ENCODE measurements at regions not wholly inside any gene's neighbourhood (a gene's known extent, or its start where the extent isn't known, plus 50 kb on each side); places are given as distances from the start of the nearest gene placed in this dataset.

DNA sequence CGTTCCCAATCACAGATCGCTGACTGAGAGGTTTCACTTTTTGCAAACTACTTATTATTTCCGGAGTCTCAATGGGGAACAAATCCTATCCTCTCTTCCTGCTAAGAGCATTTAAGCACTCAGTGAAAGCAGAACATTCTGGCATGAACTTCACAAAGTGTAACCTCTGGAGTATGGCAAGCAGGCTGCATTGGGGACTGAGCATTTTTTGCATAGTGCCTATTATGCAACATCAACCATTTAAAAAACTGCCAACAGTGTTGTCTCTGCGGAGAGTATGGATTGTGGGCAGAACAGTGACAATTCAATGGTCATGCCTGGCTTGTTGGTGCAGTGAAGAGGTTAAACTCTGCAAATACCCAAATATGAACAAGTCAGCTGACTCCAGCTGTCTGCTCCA lies 484.6 kb downstream of the OLFM4 start:
- no peak overlapping the region for H3K4me3 ChIP-seq (ENCODE audit: low read depth in 1 of 2, low read length in 2 of 2)
- no peak overlapping the region for H3K27ac ChIP-seq (ENCODE audit: low read depth, low read length)
- H3K4me1 ChIP-seq (ENCODE audit: insufficient read depth, low read length): no peaks in the 10 kb centered on the region
- H3K27me3 ChIP-seq (ENCODE audit: control insufficient read depth in 1 of 2, insufficient read depth in 2 of 2, low read length in 2 of 2): no peaks in the 10 kb centered on the region
- no peaks in the 10 kb centered on the region for H3K9me3 ChIP-seq (ENCODE audit: low read length)
- H3K9ac ChIP-seq (ENCODE audit: low read length): no peak overlapping the region
- H3K36me3 ChIP-seq (ENCODE audit: insufficient read depth, low read length): no peaks in the 10 kb centered on the region

DNA sequence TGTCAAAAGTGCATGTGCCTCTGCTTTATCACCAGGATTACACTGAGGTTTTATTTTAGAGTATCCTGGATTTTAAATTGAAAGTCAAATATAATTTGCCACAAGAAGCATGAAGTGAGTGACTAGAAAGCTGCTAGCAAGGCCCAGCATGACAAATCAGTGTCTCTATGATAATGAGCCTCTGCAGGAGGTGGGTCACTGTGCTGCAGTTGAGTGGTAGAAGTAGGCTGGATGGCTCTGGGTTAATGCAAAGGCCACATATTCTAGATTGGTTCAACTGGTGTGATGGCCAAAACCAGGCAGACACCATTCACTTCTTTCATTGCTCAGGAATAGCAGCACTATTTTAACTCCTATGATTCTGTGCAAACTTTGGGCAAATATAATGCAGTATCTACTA lies 491.5 kb downstream of the OLFM4 start:
- no peaks in the 10 kb centered on the region for H3K4me1 ChIP-seq (ENCODE audit: insufficient read depth, low read length)
- no peak overlapping the region for H3K4me3 ChIP-seq (ENCODE audit: low read depth in 1 of 2, low read length in 2 of 2)
- no peaks in the 10 kb centered on the region for H3K9me3 ChIP-seq (ENCODE audit: low read length)
- H3K9ac ChIP-seq (ENCODE audit: low read length): no peak overlapping the region
- H3K27me3 ChIP-seq (ENCODE audit: control insufficient read depth in 1 of 2, insufficient read depth in 2 of 2, low read length in 2 of 2): no peaks in the 10 kb centered on the region
- H3K27ac ChIP-seq (ENCODE audit: low read depth, low read length): no peak overlapping the region
- H3K36me3 ChIP-seq (ENCODE audit: insufficient read depth, low read length): no peaks in the 10 kb centered on the region

DNA sequence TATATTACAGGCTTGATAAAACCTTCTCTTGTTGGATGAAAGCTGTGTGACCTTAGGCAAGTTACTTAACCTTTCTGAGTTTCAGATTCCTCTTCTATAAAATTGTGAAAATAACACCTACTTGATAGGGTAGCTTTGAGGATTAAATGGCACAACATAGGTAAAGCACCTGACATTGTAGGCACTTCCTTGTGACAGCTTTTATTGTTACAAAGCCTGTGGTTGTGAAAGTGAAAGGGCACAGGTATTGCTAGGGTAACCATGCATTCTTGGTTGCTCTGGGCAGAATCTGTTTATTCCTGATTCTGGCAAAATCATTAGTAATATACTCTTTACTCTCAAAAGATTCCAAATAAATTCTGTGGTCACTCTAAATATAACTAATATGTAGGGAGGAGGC lies 493.4 kb downstream of the OLFM4 start:
- H3K27me3 ChIP-seq (ENCODE audit: control insufficient read depth in 1 of 2, insufficient read depth in 2 of 2, low read length in 2 of 2): no peaks in the 10 kb centered on the region
- H3K4me3 ChIP-seq (ENCODE audit: low read depth in 1 of 2, low read length in 2 of 2): no peak overlapping the region
- H3K36me3 ChIP-seq (ENCODE audit: insufficient read depth, low read length): no peaks in the 10 kb centered on the region
- H3K9ac ChIP-seq (ENCODE audit: low read length): no peak overlapping the region
- H3K9me3 ChIP-seq (ENCODE audit: low read length): no peaks in the 10 kb centered on the region
- no peaks in the 10 kb centered on the region for H3K4me1 ChIP-seq (ENCODE audit: insufficient read depth, low read length)
- H3K27ac ChIP-seq (ENCODE audit: low read depth, low read length): no peak overlapping the region

DNA sequence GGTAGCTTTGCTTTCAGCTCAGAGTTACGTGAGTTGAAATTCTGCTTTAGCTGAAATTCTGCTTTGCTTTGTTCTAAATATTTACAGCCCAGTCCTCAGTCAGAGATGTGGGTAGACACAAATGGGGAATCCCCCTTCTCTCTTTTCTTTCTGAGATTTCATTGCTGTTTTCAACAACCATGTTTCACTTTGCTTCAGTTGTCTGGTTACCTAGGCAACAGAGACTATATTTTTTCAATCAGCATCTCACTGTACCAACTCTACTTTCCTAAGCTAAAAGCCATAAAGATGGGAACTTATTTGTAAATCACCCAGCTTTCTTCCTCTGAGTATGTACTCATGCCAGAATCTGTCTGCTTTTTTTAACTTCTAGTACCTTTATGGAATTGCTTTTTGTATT lies 509.0 kb downstream of the OLFM4 start:
- H3K9me3 ChIP-seq (ENCODE audit: low read length): no peaks in the 10 kb centered on the region
- no peaks in the 10 kb centered on the region for H3K27me3 ChIP-seq (ENCODE audit: control insufficient read depth in 1 of 2, insufficient read depth in 2 of 2, low read length in 2 of 2)
- no peaks in the 10 kb centered on the region for H3K36me3 ChIP-seq (ENCODE audit: insufficient read depth, low read length)
- H3K27ac ChIP-seq (ENCODE audit: low read depth, low read length): no peak overlapping the region
- H3K9ac ChIP-seq (ENCODE audit: low read length): no peak overlapping the region
- H3K4me1 ChIP-seq (ENCODE audit: insufficient read depth, low read length): no peaks in the 10 kb centered on the region
- H3K4me3 ChIP-seq (ENCODE audit: low read depth in 1 of 2, low read length in 2 of 2): no peak overlapping the region

DNA sequence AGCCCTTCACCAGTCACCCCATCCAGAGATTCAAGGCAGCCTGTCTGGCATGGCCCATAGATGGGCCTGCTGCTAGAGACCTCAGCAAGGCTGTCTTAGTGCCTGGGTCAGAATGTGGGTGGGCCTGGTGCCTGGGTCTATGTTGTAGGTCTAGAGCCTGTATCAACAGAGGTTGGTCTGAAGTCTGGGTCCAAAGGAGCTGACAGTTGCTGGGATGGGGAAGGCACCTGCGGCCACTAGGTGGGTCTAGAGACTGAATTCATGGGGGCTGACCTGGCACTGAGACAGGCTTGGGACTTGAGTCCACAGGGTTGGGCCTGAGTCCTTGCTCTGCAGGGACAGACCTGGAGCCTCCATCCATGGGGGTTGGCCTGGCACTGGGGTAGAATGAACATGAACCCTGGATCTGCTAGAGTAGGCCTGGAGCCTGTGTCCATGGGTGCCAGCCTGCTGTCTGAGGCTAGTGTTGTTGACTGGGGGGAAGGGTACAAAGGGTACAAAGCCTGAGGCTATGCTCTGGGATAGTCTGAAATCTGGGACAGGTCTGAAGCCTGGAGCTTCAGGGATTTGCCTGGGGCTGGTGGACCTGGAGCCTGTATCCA lies 516.8 kb downstream of the OLFM4 start:
- no peaks in the 10 kb centered on the region for H3K36me3 ChIP-seq (ENCODE audit: insufficient read depth, low read length)
- H3K4me3 ChIP-seq (ENCODE audit: low read depth in 1 of 2, low read length in 2 of 2): no peak overlapping the region
- no peaks in the 10 kb centered on the region for H3K4me1 ChIP-seq (ENCODE audit: insufficient read depth, low read length)
- H3K9me3 ChIP-seq (ENCODE audit: low read length): no peaks in the 10 kb centered on the region
- no peaks in the 10 kb centered on the region for H3K27me3 ChIP-seq (ENCODE audit: control insufficient read depth in 1 of 2, insufficient read depth in 2 of 2, low read length in 2 of 2)
- no peak overlapping the region for H3K27ac ChIP-seq (ENCODE audit: low read depth, low read length)
- H3K9ac ChIP-seq (ENCODE audit: low read length): no peak overlapping the region

DNA sequence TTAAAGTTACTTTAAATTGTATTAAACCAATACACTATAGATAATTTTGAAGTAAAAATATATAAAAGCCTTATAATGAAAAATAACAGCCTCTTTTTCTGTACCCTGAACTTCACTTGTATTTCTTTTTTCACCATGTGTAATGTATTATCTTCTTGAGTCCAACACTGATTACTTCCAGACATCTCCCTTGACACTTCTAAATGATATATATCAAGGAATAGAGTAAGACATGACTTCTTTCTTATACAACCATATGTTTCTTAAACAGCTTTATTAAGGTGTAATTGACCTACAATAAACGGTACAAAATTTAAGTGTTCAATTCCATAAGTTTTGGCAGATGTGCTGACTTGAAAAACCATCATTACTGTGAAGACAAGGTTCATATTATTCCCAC lies 531.9 kb downstream of the OLFM4 start:
- H3K9ac ChIP-seq (ENCODE audit: low read length): no peak overlapping the region
- no peaks in the 10 kb centered on the region for H3K4me1 ChIP-seq (ENCODE audit: insufficient read depth, low read length)
- no peaks in the 10 kb centered on the region for H3K36me3 ChIP-seq (ENCODE audit: insufficient read depth, low read length)
- no peaks in the 10 kb centered on the region for H3K27me3 ChIP-seq (ENCODE audit: control insufficient read depth in 1 of 2, insufficient read depth in 2 of 2, low read length in 2 of 2)
- no peaks in the 10 kb centered on the region for H3K9me3 ChIP-seq (ENCODE audit: low read length)
- no peak overlapping the region for H3K27ac ChIP-seq (ENCODE audit: low read depth, low read length)
- H3K4me3 ChIP-seq (ENCODE audit: low read depth in 1 of 2, low read length in 2 of 2): no peak overlapping the region

DNA sequence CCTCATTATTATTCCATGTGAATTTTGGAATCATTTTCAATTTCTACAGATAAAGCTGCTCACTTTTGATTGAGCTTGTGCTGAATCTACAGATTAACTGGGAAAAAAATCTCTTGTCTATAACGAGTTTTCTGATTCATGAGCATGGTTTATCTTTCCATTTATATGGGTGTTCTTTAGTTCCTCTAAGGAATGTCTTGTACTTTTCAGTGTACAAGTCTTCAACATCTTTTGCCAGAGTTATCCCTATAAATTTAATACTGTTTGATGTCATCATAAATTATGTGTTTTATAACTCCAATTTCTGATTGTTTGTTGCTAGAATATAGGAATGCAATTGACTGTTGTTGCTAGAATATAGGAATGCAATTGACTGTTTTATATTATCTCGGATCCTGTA lies 533.8 kb downstream of the OLFM4 start:
- H3K9ac ChIP-seq (ENCODE audit: low read length): no peak overlapping the region
- no peak overlapping the region for H3K27ac ChIP-seq (ENCODE audit: low read depth, low read length)
- no peak overlapping the region for H3K4me3 ChIP-seq (ENCODE audit: low read depth in 1 of 2, low read length in 2 of 2)
- no peaks in the 10 kb centered on the region for H3K9me3 ChIP-seq (ENCODE audit: low read length)
- H3K36me3 ChIP-seq (ENCODE audit: insufficient read depth, low read length): no peaks in the 10 kb centered on the region
- no peaks in the 10 kb centered on the region for H3K4me1 ChIP-seq (ENCODE audit: insufficient read depth, low read length)
- no peaks in the 10 kb centered on the region for H3K27me3 ChIP-seq (ENCODE audit: control insufficient read depth in 1 of 2, insufficient read depth in 2 of 2, low read length in 2 of 2)

DNA sequence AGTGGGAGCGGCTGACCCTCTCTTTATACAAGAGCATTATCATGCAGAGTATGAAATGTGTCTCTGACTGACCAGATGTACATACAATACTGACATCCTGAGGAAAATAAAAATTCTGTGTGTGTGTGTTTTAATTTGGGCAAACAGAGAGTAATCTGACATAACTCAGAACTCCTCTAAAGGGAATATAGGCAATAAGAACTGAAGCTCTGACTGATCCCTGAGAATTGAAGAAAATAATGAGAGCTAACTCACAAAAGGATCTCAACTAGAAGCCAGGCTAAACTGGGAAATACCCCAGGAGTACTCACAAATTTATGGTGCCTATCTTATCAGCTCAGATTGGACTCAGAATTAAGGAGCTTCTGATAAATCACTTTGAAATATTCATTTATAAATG lies 539.9 kb downstream of the OLFM4 start:
- Histone ChIP-seq H3K9ac (ENCODE audit: low read length) (no peak overlapping the region), H3K4me1 (ENCODE audit: insufficient read depth, low read length) (peaks cover 10% of the 10 kb centered on the region), H3K27ac (ENCODE audit: low read depth, low read length) (no peak overlapping the region), H3K4me3 (ENCODE audit: low read depth in 1 of 2, low read length in 2 of 2) (no peak overlapping the region), H3K27me3 (ENCODE audit: control insufficient read depth in 1 of 2, insufficient read depth in 2 of 2, low read length in 2 of 2) (no peaks in the 10 kb centered on the region), H3K36me3 (ENCODE audit: insufficient read depth, low read length) (no peaks in the 10 kb centered on the region), H3K9me3 (ENCODE audit: low read length) (no peaks in the 10 kb centered on the region)

DNA sequence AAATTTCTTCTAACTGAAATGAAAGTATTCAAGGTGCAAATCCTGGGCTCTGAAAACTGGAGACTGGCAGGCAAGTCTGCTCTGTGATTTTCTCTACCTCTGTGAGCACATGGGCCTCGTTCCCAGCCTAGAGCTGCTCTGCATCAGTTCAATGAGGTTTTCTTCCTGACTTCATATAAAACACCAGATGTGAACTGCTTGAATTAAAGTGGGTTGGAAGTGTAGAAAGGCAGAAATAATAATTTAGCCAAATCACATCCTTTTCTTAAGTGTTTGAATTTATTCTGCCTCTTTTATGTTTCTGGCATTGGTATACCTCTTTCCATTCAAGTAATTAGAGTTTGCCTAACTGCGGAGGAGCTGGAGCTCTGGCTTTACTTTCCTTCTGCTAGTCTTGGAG lies 540.8 kb downstream of the OLFM4 start:
- Histone ChIP-seq H3K4me3 (ENCODE audit: low read depth in 1 of 2, low read length in 2 of 2) (no peak overlapping the region), H3K36me3 (ENCODE audit: insufficient read depth, low read length) (no peaks in the 10 kb centered on the region), H3K27me3 (ENCODE audit: control insufficient read depth in 1 of 2, insufficient read depth in 2 of 2, low read length in 2 of 2) (no peaks in the 10 kb centered on the region), H3K4me1 (ENCODE audit: insufficient read depth, low read length) (peaks cover 10% of the 10 kb centered on the region), H3K9ac (ENCODE audit: low read length) (no peak overlapping the region), H3K27ac (ENCODE audit: low read depth, low read length) (no peak overlapping the region), H3K9me3 (ENCODE audit: low read length) (no peaks in the 10 kb centered on the region)

DNA sequence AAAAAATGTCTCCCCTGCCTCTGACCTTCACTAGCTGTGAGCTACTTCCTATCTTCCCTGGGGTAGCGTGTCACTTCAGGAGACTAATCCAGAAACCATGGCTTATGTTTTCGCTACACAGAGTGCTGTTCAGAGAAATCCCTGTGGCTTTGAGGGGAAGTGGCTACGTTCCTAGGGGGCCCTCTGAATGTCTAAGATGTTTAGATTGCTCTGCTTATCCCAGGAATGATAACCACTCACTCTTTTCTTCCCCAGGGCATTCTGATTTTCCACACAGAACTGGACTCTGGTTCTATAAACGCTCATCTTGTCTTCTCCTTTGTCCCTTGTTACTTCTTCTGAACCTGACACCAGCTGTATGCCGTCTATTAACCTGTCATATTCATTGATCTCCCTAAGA lies 572.5 kb downstream of the OLFM4 start:
- Histone ChIP-seq H3K27ac (ENCODE audit: low read depth, low read length) (no peak overlapping the region), H3K4me3 (ENCODE audit: low read depth in 1 of 2, low read length in 2 of 2) (no peak overlapping the region), H3K27me3 (ENCODE audit: control insufficient read depth in 1 of 2, insufficient read depth in 2 of 2, low read length in 2 of 2) (no peaks in the 10 kb centered on the region), H3K9ac (ENCODE audit: low read length) (no peak overlapping the region), H3K4me1 (ENCODE audit: insufficient read depth, low read length) (no peaks in the 10 kb centered on the region), H3K9me3 (ENCODE audit: low read length) (no peaks in the 10 kb centered on the region), H3K36me3 (ENCODE audit: insufficient read depth, low read length) (no peaks in the 10 kb centered on the region)

DNA sequence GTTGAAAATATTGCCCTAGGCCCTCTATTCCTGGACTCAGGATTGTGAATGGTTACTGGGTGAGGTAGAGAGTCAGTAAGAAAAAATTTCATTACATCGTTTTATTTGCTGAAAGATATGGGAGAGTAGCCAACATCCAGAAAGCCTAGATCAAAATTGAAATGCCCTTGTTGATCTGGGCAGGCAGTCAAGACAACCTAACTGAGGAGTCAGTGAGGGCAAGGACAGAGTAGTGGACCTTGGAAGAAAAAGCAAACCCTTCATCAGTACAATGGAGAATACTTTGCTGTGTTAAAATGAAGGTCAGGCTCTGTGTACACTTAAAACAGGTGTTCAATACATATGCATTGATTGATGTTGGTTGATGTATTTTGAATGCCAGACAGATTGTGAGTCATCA lies 576.7 kb downstream of the OLFM4 start:
- no peaks in the 10 kb centered on the region for H3K4me1 ChIP-seq (ENCODE audit: insufficient read depth, low read length)

DNA sequence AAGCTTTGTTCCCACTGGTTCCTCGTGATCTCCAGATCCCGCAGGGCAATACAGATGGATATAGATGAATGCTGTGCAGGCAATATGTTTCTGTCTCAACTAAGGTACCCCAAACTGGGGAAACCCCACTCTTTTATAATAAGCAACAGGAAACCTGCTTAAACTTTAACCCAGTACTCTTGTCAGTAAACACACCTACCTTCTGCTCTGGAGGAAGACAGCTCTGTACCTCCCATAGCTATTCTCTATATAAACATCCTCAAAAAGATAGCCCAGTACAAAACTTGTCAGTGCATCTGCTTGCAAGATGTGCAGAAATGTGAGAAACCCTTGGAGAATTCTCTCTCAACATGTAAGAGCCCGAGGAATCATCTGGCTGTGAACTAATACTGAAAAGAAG lies 583.6 kb downstream of the OLFM4 start:
- no peaks in the 10 kb centered on the region for H3K4me1 ChIP-seq (ENCODE audit: insufficient read depth, low read length)
- H3K4me3 ChIP-seq (ENCODE audit: low read depth in 1 of 2, low read length in 2 of 2): no peak overlapping the region
- H3K36me3 ChIP-seq (ENCODE audit: insufficient read depth, low read length): no peaks in the 10 kb centered on the region
- no peaks in the 10 kb centered on the region for H3K27me3 ChIP-seq (ENCODE audit: control insufficient read depth in 1 of 2, insufficient read depth in 2 of 2, low read length in 2 of 2)
- no peak overlapping the region for H3K9ac ChIP-seq (ENCODE audit: low read length)
- H3K27ac ChIP-seq (ENCODE audit: low read depth, low read length): no peak overlapping the region
- no peaks in the 10 kb centered on the region for H3K9me3 ChIP-seq (ENCODE audit: low read length)

More for the DNA sequence above, 576.7 kb downstream of the OLFM4 start:
- H3K36me3 ChIP-seq (ENCODE audit: insufficient read depth, low read length): no peaks in the 10 kb centered on the region
- H3K9ac ChIP-seq (ENCODE audit: low read length): no peak overlapping the region
- H3K27ac ChIP-seq (ENCODE audit: low read depth, low read length): no peak overlapping the region
- H3K27me3 ChIP-seq (ENCODE audit: control insufficient read depth in 1 of 2, insufficient read depth in 2 of 2, low read length in 2 of 2): no peaks in the 10 kb centered on the region
- no peaks in the 10 kb centered on the region for H3K9me3 ChIP-seq (ENCODE audit: low read length)
- no peak overlapping the region for H3K4me3 ChIP-seq (ENCODE audit: low read depth in 1 of 2, low read length in 2 of 2)

All from muscle layer of colon (tissue), 2 donors.